NCI-H1092 (cell line): ENCODE measurements at regions not wholly inside any gene's neighbourhood (a gene's known extent, or its start where the extent isn't known, plus 50 kb on each side); places are given as distances from the start of the nearest gene placed in this dataset.

Experiments
- DNase-seq: peaks from one replicate; lab custom pipeline; 2025; lab: John Stamatoyannopoulos, UW

GRCh38 chr16:79297805-79298204 is 302.7 kb downstream of the MAF start:
- no peak for DNase-seq

GRCh38 chr16:79297296-79297695 is 303.2 kb downstream of the MAF start:
- no peak for DNase-seq

- DNase-seq = no peak
Observed at GRCh38 chr16:79296491-79296890, 304.0 kb downstream of the MAF start.

DNA sequence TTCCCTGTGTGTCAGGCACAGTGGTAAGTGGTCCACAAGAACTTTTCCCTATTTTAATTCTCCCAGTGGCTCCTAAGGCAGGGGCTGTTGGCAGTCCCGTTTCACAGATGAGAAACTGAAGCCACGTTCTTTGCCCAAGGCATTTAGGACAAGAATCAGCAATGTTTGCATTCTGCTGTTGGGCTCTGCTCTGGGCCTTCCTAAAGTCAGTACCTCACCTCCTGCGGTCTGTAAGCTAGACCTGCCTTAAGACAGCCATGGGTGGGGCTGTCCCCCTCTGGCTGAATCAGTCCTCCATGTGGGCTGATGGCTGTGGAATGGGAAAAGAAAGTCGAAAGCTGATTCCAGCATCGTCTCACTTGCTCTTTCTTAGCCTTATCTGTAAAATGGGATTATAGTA is 304.8 kb downstream of the MAF start:
- DNase-seq = no peak

GRCh38 chr16:79295162-79295561 is 305.4 kb downstream of the MAF start:
- no peak for DNase-seq

GRCh38 chr16:79294568-79294967 is 306.0 kb downstream of the MAF start:
- no peak for DNase-seq

DNA sequence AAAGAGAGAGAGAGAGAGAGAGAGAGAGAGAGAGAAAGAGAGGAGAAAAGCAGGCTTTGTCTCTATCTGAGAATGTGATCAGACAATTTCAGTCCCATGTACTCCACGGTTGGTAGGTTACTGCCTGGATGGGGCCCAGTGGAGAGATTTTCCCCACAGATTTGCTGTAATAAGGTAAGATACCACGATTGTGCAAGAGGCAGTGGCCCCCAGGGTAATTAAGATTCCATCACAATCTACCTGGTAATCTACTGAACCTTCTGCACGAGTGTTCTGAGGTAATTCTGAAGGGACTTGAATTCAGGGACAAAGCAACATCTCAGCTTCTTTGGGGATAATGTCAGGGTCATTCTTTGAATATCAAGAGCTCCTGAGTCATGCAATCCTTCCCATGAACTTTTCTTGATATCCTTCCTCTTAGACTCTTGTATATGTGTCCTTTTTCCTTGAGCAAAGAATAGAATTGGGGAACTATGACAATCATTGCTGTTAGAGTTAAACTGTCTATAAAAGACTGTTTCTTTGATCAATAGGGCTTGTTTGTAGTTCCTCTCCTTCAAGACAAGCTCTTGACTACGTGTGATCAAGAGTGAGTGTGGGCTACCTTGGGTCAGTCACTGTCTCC is 306.6 kb downstream of the MAF start:
- no peak for DNase-seq

DNA sequence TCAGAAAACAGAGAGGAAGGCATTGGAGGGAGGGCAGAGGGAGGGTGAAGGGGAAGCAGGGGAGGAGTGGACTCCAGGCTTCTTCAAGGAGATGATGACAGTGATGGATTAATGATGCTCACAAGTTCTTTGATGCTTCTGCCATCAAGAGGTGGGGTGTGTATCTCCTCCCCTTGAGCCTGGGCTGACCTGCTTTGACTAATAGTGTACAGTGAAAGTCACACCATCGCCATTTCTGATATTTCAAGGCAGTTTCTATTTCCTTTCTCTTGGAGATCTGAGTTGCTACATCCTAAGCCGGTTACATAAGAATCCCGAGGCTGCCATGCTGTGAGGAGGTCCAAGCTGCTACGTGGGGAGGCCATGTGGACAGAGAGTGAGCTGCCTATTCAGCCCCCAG is 312.5 kb downstream of the MAF start:
- DNase-seq = no peak

DNA sequence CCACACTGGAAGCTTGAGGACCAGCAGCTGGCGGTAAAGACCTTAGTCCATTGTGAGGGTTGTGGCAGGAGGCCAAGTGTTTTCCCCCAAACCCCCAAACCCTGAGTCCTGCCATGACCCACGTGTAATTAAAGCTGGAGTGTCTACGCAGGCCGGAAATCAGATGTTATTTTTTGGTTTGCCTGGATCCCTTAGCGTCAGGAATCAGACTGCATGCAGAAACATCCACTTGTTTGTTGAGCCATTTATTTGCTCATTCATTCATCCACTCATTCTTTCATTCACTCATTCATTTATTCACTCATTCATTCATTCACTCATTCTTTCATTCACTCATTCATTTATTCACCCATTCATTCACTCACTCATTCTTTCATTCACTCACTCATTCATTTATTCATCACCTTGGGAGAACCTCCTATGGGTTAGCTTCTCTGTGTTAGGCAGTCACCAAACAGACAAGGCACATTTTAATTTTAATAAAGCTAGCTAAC is 313.1 kb downstream of the MAF start:
- no peak for DNase-seq

DNA sequence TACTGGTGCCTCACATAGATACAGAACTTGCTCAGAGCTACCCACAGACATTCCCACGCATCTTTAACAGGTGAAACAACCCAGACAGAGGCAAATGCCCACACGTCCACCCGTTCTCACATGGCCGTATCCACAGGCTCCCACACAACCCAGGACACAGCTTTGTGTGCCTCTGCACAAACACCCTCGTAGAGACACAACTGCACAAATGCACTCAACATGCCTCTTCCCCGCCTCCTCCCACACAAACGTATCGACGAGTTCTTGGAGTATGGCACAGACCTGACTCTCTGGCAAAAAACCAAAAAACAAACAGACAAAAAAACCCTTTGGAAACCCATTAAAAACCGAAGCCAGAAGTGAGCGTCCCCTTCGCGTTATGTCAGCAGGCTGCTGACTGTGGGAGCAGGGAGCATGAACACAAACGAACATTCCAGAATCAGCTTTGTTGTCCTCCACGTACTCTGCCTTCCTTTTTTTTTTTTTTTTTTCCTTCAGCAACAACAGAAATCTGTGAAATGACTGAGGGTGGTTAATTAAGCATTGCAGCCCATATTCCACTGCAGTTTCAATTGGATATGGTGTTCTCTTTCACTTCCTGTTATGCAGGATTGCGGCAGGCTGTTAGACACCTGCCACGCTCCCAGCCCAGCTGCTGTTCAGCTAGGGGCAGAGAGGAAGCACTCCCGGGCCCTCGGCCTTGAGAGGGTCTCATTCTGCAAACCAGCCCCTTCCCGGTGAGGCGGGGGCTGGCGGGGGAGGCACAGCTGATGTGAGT is 313.7 kb downstream of the MAF start:
- peak; percentile 97 for DNase-seq

GRCh38 chr16:79284766-79285165 is 315.8 kb downstream of the MAF start:
- no peak for DNase-seq

DNA sequence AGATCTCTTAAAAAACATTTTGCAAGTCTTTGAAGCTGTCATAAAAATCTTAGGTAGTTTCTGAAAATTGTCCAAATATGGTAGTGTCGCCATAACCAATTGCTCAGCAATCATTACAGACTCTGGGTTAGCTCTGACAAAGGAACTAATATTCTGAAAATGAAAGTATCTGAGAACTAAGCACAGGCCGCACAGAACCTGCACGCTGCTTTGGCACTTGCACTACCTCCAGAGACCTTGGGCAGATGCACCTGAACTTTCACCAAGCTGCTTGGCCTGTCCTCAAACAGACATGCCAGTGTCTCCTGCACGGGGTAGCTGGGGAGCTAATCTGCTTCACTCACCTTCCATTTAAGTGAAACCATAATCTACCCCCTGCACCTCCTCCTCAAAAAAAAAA is 317.0 kb downstream of the MAF start:
- DNase-seq = no peak

- DNase-seq = no peak
Observed at GRCh38 chr16:79282806-79283205, 317.7 kb downstream of the MAF start.

DNA sequence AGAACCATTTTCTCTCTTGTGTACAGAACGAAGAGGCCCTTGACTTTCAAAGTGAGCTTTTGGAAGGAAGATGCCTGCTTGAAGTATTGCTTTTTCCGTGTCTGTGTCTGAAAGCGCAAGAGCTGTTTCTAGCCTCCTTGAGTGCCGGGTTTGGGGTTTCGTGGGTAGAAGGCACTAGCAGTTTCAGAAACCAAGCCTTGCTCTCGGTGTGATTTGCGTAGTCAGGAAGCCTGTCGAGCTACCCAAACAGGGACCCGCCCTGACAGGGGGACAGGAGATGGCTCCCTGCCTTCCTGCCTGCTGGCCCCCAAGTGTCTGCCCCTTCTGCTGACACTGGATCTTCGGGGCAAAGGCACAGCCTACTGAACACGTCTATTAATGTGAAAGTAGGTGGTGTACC is 322.0 kb downstream of the MAF start:
- DNase-seq = no peak

DNA sequence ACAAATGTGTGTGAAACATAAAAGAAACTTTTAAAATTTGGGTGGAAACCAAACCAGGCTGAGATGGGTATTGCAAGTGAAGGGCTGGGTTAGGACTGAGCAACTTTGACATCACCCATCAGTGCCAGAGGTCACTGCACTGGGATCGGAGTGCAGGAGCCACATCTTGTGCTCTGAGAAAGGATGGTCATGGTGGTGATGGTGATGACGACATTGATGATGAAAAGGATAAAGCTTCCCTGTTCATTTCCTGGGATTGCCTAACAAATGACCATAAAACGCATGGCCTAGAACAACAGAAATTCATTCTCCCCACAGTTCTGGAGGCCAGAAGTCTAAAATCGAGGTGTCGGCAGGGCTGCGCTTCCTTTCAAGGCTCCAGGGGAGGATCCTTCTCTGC is 324.0 kb downstream of the MAF start:
- DNase-seq = no peak

- no peak for DNase-seq
Observed at GRCh38 chr16:79274264-79274663, 326.3 kb downstream of the MAF start.

- DNase-seq = no peak
Observed at GRCh38 chr16:79272141-79272577, 328.4 kb downstream of the MAF start.

DNA sequence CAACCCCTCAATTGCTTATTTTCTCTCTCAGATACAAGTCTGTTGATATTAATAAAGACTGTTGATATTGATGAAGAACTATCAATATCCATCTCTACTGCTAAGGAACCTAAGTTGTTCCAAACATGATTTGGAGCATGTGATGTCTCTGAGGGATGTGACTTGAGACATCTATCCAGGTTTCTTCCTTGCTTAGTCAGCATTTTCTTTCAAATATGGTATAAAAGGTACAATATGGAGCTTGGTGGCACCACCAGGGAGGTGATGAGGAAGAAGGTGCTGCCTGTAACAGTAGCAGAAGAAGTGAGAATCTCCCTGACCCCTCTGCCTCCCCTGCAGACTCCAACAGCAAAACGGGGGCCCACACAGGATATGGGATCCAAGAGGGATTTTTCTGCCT is 329.0 kb downstream of the MAF start:
- DNase-seq = no peak

- DNase-seq = no peak
Observed at GRCh38 chr16:79270011-79270410, 330.5 kb downstream of the MAF start.

- no peak for DNase-seq
Observed at GRCh38 chr16:79269211-79269863, 331.2 kb downstream of the MAF start.

GRCh38 chr16:79267781-79268180 is 332.8 kb downstream of the MAF start:
- no peak for DNase-seq

GRCh38 chr16:79267146-79267545 is 333.4 kb downstream of the MAF start:
- no peak for DNase-seq

DNA sequence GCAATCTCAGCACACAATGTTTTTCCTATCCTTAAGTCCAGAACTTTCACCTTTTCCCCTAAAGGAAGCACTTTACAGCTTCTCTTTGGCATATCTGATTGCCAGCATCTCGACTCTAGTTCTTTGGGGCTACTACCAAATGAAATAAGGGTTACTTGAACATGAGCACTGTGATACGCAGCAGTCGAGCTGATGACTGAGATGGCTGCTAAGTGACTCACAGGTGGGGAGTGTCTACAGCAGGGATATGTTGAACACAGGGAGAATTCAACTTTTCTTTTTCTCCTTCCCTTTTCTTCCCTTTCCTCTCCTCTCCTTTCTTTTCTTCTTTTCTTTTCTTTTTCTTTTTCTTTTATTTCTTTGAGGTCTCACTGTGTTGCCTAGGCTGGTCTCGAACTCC is 334.8 kb downstream of the MAF start:
- DNase-seq = no peak
